ENCODE measurements at regions not wholly inside any gene's neighbourhood (a gene's known extent, or its start where the extent isn't known, plus 50 kb on each side); places are given as distances from the start of the nearest gene placed in this dataset.

DNA sequence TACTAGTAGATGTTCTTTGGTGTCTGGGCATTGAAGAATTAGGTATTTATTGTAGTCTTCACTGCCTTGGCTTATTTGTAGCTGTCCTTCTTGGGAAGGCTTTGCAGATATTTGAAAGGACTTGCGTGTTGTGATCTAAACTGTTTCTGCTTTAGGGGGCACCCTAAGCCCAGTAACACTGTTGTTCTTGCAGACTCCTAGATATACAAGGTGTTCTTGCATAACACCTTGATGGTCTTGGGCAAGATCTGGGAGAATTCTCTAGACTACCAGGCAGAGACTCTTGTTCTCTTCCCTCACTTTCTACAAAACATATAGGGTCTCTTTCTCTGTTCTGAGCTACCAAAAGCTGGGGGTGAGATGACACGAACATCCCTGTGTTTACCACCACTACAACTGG lies 179.1 kb downstream of the FAM170A start:
- TF ChIP-seq, protein P1, sequence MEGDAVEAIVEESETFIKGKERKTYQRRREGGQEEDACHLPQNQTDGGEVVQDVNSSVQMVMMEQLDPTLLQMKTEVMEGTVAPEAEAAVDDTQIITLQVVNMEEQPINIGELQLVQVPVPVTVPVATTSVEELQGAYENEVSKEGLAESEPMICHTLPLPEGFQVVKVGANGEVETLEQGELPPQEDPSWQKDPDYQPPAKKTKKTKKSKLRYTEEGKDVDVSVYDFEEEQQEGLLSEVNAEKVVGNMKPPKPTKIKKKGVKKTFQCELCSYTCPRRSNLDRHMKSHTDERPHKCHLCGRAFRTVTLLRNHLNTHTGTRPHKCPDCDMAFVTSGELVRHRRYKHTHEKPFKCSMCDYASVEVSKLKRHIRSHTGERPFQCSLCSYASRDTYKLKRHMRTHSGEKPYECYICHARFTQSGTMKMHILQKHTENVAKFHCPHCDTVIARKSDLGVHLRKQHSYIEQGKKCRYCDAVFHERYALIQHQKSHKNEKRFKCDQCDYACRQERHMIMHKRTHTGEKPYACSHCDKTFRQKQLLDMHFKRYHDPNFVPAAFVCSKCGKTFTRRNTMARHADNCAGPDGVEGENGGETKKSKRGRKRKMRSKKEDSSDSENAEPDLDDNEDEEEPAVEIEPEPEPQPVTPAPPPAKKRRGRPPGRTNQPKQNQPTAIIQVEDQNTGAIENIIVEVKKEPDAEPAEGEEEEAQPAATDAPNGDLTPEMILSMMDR (IDR thresholded peaks at IDR 0.05): no peak
- no peak for TF ChIP-seq POLR2A (IDR thresholded peaks at IDR 0.05)
- TF ChIP-seq EP300 (IDR thresholded peaks at IDR 0.05): no peak

Data from tibial nerve (tissue), 4 donors.